ENCODE measurements at regions not wholly inside any gene's neighbourhood (a gene's known extent, or its start where the extent isn't known, plus 50 kb on each side); places are given as distances from the start of the nearest gene placed in this dataset.

DNA sequence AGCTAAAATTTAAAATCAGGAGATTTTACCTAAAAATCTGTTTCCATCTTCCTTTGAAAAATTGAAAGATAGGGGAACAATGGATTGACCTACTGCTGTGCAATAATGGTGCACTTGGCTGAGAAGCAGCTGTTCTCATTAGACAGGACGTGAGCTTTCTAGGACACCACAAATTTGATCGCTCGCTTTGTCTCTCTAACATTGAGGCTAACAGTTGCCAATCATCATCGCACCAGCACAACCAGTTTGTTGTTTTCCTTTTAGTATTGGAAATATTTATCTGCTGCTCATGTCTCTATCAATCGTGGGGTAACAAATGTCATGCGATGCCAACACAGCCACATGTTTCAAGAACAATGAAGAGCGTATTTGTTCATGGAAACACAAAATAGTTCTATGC, 228.8 kb upstream of the P2RY1 start:
- H3K9me3 Mint-ChIP-seq, result no peaks in the 10 kb centered on the region
- H3K27ac ChIP-seq (ENCODE audit: low read depth in 1 of 2, low read length in 2 of 2), result no peak overlapping the region
- H3K9me3 ChIP-seq (ENCODE audit: control insufficient read depth in 1 of 2, insufficient read depth in 1 of 2, low read length in 2 of 2), result peaks cover 0 to 5% of the 10 kb centered on the region in 2 experiments
- H3K36me3 Mint-ChIP-seq (ENCODE audit: low read depth), result no peaks in the 10 kb centered on the region
- no peaks in the 10 kb centered on the region for H3K4me1 ChIP-seq (ENCODE audit: insufficient read depth, low read length)
- H3K27ac Mint-ChIP-seq, result no peak overlapping the region
- ATAC-seq (ENCODE audit: poor library complexity), result no peak
- no peak overlapping the region for H3K4me3 ChIP-seq (ENCODE audit: low read length)
- no peaks in the 10 kb centered on the region for H3K4me1 Mint-ChIP-seq (ENCODE audit: low read depth)
- no peaks in the 10 kb centered on the region for H3K27me3 ChIP-seq (ENCODE audit: control insufficient read depth in 1 of 2, insufficient read depth in 2 of 2, low read length in 2 of 2)
- no peak for DNase-seq
- ChIA-PET POLR2A (no interaction called here), CTCF (no interaction called here)
- TF ChIP-seq, protein P1, sequence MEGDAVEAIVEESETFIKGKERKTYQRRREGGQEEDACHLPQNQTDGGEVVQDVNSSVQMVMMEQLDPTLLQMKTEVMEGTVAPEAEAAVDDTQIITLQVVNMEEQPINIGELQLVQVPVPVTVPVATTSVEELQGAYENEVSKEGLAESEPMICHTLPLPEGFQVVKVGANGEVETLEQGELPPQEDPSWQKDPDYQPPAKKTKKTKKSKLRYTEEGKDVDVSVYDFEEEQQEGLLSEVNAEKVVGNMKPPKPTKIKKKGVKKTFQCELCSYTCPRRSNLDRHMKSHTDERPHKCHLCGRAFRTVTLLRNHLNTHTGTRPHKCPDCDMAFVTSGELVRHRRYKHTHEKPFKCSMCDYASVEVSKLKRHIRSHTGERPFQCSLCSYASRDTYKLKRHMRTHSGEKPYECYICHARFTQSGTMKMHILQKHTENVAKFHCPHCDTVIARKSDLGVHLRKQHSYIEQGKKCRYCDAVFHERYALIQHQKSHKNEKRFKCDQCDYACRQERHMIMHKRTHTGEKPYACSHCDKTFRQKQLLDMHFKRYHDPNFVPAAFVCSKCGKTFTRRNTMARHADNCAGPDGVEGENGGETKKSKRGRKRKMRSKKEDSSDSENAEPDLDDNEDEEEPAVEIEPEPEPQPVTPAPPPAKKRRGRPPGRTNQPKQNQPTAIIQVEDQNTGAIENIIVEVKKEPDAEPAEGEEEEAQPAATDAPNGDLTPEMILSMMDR (IDR thresholded peaks at IDR 0.05), result no peak
- H3K27me3 Mint-ChIP-seq, result no peaks in the 10 kb centered on the region
- no peak overlapping the region for H3K4me3 Mint-ChIP-seq
- intact Hi-C loops (cut with DNase I, micrococcal nuclease), result no loop called here
- no peaks in the 10 kb centered on the region for H3K36me3 ChIP-seq (ENCODE audit: insufficient read depth, low read length)

DNA sequence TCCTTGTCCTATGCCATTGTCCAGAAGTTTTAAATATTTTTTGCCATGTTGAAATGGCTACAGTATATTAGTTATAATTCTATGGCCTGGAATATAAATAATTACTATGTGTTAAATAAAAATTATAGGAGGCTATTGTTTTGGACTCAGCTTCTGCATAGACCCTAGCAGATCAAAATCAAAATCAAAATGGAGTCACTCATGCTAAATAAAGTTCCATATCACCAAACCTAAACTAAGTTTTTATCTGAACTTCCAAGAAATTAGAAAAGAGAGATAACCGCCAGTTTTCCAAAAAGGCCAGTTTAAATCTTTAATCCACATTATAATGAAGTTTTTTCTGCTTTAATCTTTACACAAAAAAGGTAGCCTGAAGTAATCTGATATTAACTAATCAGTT, 227.8 kb upstream of the P2RY1 start:
- intact Hi-C loops (cut with DNase I, micrococcal nuclease), result no loop called here
- ChIA-PET CTCF (no interaction called here), POLR2A (no interaction called here)
- DNase-seq (no peak), ATAC-seq (ENCODE audit: poor library complexity) (no peak)
- peaks cover 0 to 5% of the 10 kb centered on the region in 2 experiments for H3K9me3 ChIP-seq (ENCODE audit: control insufficient read depth in 1 of 2, insufficient read depth in 1 of 2, low read length in 2 of 2)
- no peaks in the 10 kb centered on the region for H3K36me3 ChIP-seq (ENCODE audit: insufficient read depth, low read length)
- H3K27ac ChIP-seq (ENCODE audit: low read depth in 1 of 2, low read length in 2 of 2), result no peak overlapping the region
- no peaks in the 10 kb centered on the region for H3K27me3 ChIP-seq (ENCODE audit: control insufficient read depth in 1 of 2, insufficient read depth in 2 of 2, low read length in 2 of 2)
- no peaks in the 10 kb centered on the region for H3K27me3 Mint-ChIP-seq
- H3K9me3 Mint-ChIP-seq, result no peaks in the 10 kb centered on the region
- no peak overlapping the region for H3K4me3 ChIP-seq (ENCODE audit: low read length)
- no peak overlapping the region for H3K27ac Mint-ChIP-seq
- H3K4me1 ChIP-seq (ENCODE audit: insufficient read depth, low read length), result no peaks in the 10 kb centered on the region
- no peak overlapping the region for H3K4me3 Mint-ChIP-seq
- H3K4me1 Mint-ChIP-seq (ENCODE audit: low read depth), result no peaks in the 10 kb centered on the region
- TF ChIP-seq, protein P1 (IDR thresholded peaks at IDR 0.05), result no peak
- H3K36me3 Mint-ChIP-seq (ENCODE audit: low read depth), result no peaks in the 10 kb centered on the region

DNA sequence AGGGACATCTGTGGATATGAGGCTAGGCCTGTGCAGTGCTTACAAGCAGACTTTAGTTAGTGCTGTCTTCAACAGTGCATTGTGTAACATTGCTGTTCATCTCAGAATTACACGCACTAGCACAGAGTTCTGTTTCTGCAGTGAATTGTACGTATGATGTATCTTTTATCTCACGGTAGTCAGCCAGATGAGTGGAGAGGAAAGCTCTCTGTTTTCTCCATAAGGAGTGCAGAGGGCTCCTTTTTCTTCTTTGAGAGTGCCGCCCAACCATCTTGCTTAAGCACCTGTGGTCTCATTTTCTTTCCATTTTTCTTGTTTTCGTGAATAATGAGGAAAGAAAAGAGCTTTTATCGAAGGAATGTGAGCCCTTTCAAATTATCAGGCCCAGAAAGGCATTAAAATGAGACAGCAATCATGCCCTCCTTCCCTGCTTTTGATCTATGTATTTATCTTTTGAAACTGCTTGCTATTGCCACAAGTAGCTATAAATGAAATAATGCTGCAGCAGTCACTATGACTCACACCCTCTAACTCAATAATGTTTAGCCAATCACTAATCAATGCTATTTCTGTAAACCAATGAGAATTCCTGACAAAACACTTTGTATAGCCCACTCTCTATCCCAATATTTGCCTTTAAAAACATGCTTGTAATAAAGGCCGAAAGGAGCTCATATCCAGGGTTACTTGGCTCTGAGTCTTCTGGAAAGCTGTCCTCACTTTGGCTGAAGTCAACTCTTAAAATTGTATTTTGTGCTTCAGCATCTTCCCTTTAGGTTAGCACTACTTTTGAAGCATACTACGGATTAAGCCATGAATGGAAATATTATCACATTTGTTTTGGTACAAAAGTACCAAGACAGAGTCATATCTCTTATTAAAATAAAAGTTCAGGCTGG, 226.0 kb upstream of the P2RY1 start:
- Histone ChIP-seq H3K27ac (ENCODE audit: low read depth in 1 of 2, low read length in 2 of 2) (no peak overlapping the region), H3K4me3 (ENCODE audit: low read length) (no peak overlapping the region), H3K27me3 (ENCODE audit: control insufficient read depth in 1 of 2, insufficient read depth in 2 of 2, low read length in 2 of 2) (no peaks in the 10 kb centered on the region), H3K4me1 (ENCODE audit: insufficient read depth, low read length) (no peaks in the 10 kb centered on the region), H3K9me3 (ENCODE audit: control insufficient read depth in 1 of 2, insufficient read depth in 1 of 2, low read length in 2 of 2) (no peaks in the 10 kb centered on the region), H3K36me3 (ENCODE audit: insufficient read depth, low read length) (no peaks in the 10 kb centered on the region)
- TF ChIP-seq, protein P1 (IDR thresholded peaks at IDR 0.05), result no peak
- POLR2A ChIA-PET, result interaction anchor here (0.6 kb wide), 1 partner anchor 13 kb away, joined by 3 read pairs; no protein-coding TSS in a partner anchor
- H3K27me3 Mint-ChIP-seq, result no peaks in the 10 kb centered on the region
- no peaks in the 10 kb centered on the region for H3K36me3 Mint-ChIP-seq (ENCODE audit: low read depth)
- no peak for DNase-seq
- ATAC-seq (ENCODE audit: poor library complexity), result no peak
- H3K9me3 Mint-ChIP-seq, result no peaks in the 10 kb centered on the region
- H3K4me1 Mint-ChIP-seq (ENCODE audit: low read depth), result no peaks in the 10 kb centered on the region
- H3K4me3 Mint-ChIP-seq, result no peak overlapping the region
- intact Hi-C loops (cut with DNase I, micrococcal nuclease), result no loop called here
- CTCF ChIA-PET, result no interaction called here
- no peak overlapping the region for H3K27ac Mint-ChIP-seq

All from CD4-positive, alpha-beta T cell (primary cell).